Aorta (tissue), 5 donors: ENCODE measurements at regions not wholly inside any gene's neighbourhood (a gene's known extent, or its start where the extent isn't known, plus 50 kb on each side); places are given as distances from the start of the nearest gene placed in this dataset.

Source experiments
- ATAC-seq: fragments of 200-7000 bp; cut with Tn5 transposase; one replicate; pipeline ENCODE4 v1.9.1; 2022; ENCODE audit warnings: moderate library complexity; ENCODE audit not compliant: low FRiP score
- DNase-seq, 2 donors: peaks; one replicate each; pipeline ENCODE4 v3.0.0-alpha.2; 2020
- H3K27ac ChIP-seq, 2 donors: one replicate each; pipeline ENCODE4 v1.5.1; 2013; ENCODE audit warnings: low read length in 2 of 2, mild to moderate bottlenecking in 2 of 2, moderate library complexity in 2 of 2, control low read depth in 1 of 2, inconsistent platforms in 1 of 2, low read depth in 1 of 2
- H3K27me3 ChIP-seq, 2 donors: one replicate each; pipeline ENCODE4 v1.6.1; 2013; ENCODE audit warnings: control low read depth in 1 of 2, low read length in 1 of 2, mild to moderate bottlenecking in 1 of 2, moderate library complexity in 1 of 2; ENCODE audit not compliant: insufficient read depth in 2 of 2, control insufficient read depth in 1 of 2
- H3K36me3 ChIP-seq, 2 donors: one replicate each; pipeline ENCODE4 v1.6.1; 2013; ENCODE audit warnings: control low read depth in 1 of 2, low read length in 1 of 2, mild to moderate bottlenecking in 1 of 2; ENCODE audit not compliant: insufficient read depth in 2 of 2, control insufficient read depth in 1 of 2
- H3K4me1 ChIP-seq, 2 donors: one replicate each; pipeline ENCODE4 v1.6.1; 2013; ENCODE audit warnings: low read length in 2 of 2, control low read depth in 1 of 2, mild to moderate bottlenecking in 1 of 2, moderate library complexity in 1 of 2; ENCODE audit not compliant: insufficient read depth in 2 of 2, control insufficient read depth in 1 of 2
- H3K4me3 ChIP-seq, 2 donors: one replicate each; pipeline ENCODE4 v1.5.1; 2013; ENCODE audit warnings: low read length in 2 of 2, control low read depth in 1 of 2, mild to moderate bottlenecking in 1 of 2
- H3K9me3 ChIP-seq: one replicate; pipeline ENCODE4 v1.6.1; 2013; ENCODE audit warnings: mild to moderate bottlenecking, low read length; ENCODE audit not compliant: control insufficient read depth
- WGBS, 2 donors: extraction: QIAGEN DNeasy Blood & Tissue Kit; methylation state at CpG; one replicate each; pipeline ENCODE4 v1.1.7; 2013; 5-methylcytosine and 5-hydroxymethylcytosine counted together
- intact Hi-C, 2 donors: fragments of 100-400 bp; cut with DNase I; formaldehyde crosslinking; loops; one replicate each; pipeline versions ENCODE4 v1.14.2 to v1.15.0; 2022
- donor health status: healthy with polysubstance abuse.
- donor health status: Bipolar disorder and iron deficiency.
- donor health status: DM: no; HTN: no; CAD: no.
- donor health status: DM: no; HTN: no; CAD: no.
- donor health status: DM: yes; HTN: yes; CAD: no.

DNA sequence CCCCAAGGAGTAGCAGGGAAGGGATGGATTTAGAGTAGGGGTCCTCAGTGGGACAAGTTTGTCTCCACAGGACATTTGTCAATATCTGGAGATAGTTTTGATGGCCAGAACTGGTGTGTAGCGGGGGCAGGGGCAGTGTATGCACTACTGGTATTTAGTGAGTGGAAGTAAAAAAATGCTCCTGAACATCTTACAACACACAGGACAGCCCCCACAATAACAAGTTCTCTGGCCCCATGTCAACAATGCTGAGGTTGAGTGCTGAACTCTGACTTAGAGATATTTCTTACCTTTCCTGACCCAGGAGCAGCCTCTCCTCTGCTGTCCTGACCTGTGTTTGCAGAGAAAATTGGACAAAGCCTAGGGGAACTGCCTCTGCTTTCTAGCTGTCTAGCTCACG is 365.8 kb downstream of the HAPSTR1 start:
- Histone ChIP-seq H3K27me3 (no peaks in the 10 kb centered on the region), H3K27ac (no peak overlapping the region), H3K36me3 (no peaks in the 10 kb centered on the region), H3K9me3 (peaks cover 1% of the 10 kb centered on the region), H3K4me1 (no peaks in the 10 kb centered on the region), H3K4me3 (no peak overlapping the region)
- intact Hi-C loops, result no loop called here
- 43 to 48% methylated on average over 2 of the region's 2 CpGs for WGBS, 2 donors
- DNase-seq (no peak), ATAC-seq (no peak)

DNA sequence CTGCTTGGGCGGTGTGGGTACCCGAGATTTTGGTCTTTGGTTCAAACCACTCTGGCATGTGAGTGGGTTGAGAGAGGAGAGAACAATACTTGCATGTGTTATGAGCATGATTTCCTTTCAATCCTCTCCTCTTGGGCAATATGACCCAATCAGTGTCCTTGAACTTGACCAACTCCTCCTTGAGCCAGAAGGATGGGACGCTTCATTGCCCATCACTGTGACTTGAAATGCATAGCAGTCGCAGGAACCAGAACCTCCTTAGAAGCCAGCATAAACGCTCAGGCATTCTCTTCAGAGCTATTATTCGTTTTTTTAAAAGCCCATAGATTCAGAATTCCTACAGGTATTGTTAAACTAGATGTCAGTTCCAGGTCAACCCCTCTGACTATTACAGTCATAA is 367.4 kb downstream of the HAPSTR1 start:
- WGBS, 2 donors, result 77 to 78% methylated on average over 6 of the region's 6 CpGs
- no peak overlapping the region for H3K4me3 ChIP-seq
- H3K9me3 ChIP-seq, result peaks cover under 1% of the 10 kb centered on the region
- H3K4me1 ChIP-seq, result no peaks in the 10 kb centered on the region
- ATAC-seq, result no peak
- intact Hi-C loops, result no loop called here
- no peaks in the 10 kb centered on the region for H3K27me3 ChIP-seq
- no peak overlapping the region for H3K27ac ChIP-seq
- no peak for DNase-seq
- H3K36me3 ChIP-seq, result no peaks in the 10 kb centered on the region

DNA sequence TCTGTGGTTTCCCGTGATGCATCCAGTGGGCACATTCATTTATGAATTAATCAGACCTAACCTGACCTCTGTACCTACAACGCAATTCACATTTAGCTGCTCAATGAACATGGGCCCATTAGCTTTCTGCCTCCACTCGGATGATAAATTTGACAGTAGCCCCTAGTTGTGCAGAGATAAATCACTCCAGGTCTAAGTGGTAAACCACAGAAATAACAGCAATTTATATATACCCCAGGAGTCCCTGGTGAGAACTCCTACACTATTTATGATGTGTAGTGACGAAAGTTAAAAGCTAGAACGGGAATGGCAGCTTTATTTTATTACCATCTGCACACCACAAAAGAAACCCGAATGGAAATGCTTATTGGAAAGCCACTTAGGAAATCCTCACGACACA is 371.5 kb downstream of the HAPSTR1 start:
- no peak overlapping the region for H3K27ac ChIP-seq
- H3K4me1 ChIP-seq, result no peaks in the 10 kb centered on the region
- no peak for DNase-seq
- no peaks in the 10 kb centered on the region for H3K36me3 ChIP-seq
- ATAC-seq, result no peak
- WGBS, 2 donors, result 16 to 33% methylated on average over 7 of the region's 7 CpGs
- intact Hi-C loops, result no loop called here
- no peak overlapping the region for H3K4me3 ChIP-seq
- H3K27me3 ChIP-seq, result no peaks in the 10 kb centered on the region
- no peaks in the 10 kb centered on the region for H3K9me3 ChIP-seq

DNA sequence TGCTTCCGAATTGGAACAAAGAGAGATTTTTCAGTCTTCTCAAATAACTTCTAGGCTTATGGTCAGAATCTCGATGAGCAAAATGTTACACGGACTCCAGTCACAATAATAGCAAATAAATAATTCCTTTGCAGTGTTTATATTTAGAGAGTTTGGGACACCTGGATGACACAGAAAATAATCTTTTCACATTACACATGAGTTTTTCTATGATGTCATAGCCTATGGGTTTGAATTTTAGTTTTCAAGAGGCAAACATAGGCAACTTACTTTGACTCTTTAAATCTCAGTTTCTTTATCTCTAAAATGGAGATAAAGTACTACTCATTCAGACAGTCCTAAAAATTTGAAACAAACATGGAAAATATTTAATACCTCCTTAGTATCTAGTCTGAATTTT is 372.0 kb downstream of the HAPSTR1 start:
- WGBS, 2 donors, result 13 to 32% methylated on average over 3 of the region's 3 CpGs
- Histone ChIP-seq H3K36me3 (no peaks in the 10 kb centered on the region), H3K27me3 (no peaks in the 10 kb centered on the region), H3K4me3 (no peak overlapping the region), H3K27ac (no peak overlapping the region), H3K4me1 (no peaks in the 10 kb centered on the region), H3K9me3 (no peaks in the 10 kb centered on the region)
- DNase-seq (no peak), ATAC-seq (no peak)
- intact Hi-C loops, result no loop called here

DNA sequence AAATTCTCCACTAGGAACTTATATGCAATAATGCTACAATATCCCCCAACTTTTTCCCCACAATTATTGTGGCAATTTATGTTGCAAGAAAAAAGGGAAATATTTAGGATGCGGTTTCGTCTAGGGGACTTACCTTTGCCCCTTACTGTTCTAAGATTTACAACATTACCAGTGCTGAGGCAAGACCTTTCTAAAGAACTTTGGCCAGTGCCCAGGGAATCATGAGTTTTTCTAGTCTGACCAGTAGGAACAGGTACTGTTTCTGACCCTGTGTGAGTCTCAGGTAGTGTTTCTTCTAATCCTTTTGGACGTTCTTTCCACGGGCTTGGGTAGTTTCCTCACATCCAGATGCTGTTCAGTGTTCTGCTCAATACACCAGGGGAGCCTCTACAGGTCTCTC is 373.7 kb downstream of the HAPSTR1 start:
- no peaks in the 10 kb centered on the region for H3K4me1 ChIP-seq
- no peak for ATAC-seq
- H3K36me3 ChIP-seq, result no peaks in the 10 kb centered on the region
- no peaks in the 10 kb centered on the region for H3K27me3 ChIP-seq
- no peak for DNase-seq
- intact Hi-C loops, result no loop called here
- no peak overlapping the region for H3K27ac ChIP-seq
- H3K9me3 ChIP-seq, result peaks cover 3% of the 10 kb centered on the region
- no peak overlapping the region for H3K4me3 ChIP-seq
- WGBS, 2 donors, result 67 to 70% methylated on average over 4 of the region's 4 CpGs

DNA sequence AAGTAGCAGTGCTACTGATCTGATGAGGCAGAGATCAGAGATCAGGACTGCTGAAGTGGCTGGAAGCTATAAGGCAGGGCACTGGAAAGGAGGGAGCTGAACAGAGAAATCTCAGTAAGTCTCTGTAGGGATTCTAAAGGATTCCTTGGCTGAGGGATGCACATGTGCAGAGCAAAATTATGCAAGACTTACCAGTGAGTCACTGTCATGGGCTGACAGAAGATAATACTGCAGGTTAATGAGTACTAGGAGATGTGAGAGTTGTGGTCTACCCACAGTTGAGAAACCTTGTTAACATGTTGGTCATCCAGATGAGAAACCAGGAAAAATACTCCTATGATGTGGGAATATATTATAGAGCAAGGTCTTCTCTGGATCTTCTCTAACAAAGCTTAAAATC is 378.1 kb downstream of the HAPSTR1 start:
- Histone ChIP-seq H3K27me3 (peaks cover 0 to 1% of the 10 kb centered on the region in 2 donors), H3K36me3 (no peaks in the 10 kb centered on the region), H3K27ac (no peak overlapping the region), H3K9me3 (peaks cover 3% of the 10 kb centered on the region), H3K4me1 (no peaks in the 10 kb centered on the region), H3K4me3 (no peak overlapping the region)
- no peak for ATAC-seq
- intact Hi-C loops, result no loop called here
- no peak for DNase-seq

DNA sequence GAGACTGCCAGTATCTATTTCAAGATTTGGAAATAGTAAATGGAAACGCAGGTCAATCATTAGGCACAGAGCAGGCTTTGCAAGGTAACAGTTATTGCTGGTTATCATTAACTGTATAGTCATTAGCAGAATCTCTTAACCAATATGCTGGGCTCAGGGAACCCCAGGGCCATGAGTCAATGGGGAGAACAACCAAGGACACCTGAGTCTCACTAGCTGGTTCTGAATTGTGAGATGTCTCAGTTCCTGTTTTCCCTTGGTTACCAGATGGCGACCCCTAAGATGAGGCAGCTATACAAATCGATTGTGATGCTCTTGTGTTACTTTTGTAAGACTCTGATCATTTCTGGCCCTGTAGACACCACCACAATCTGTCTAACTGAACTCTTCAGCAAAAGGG is 385.3 kb downstream of the HAPSTR1 start:
- no peak overlapping the region for H3K4me3 ChIP-seq
- ATAC-seq (no peak), DNase-seq (no peak)
- intact Hi-C loops, result no loop called here
- peaks cover 0 to under 1% of the 10 kb centered on the region in 2 donors for H3K27me3 ChIP-seq
- no peaks in the 10 kb centered on the region for H3K4me1 ChIP-seq
- WGBS, 2 donors, result 81 to 84% methylated on average over 3 of the region's 3 CpGs
- H3K9me3 ChIP-seq, result no peaks in the 10 kb centered on the region
- no peaks in the 10 kb centered on the region for H3K36me3 ChIP-seq
- no peak overlapping the region for H3K27ac ChIP-seq

DNA sequence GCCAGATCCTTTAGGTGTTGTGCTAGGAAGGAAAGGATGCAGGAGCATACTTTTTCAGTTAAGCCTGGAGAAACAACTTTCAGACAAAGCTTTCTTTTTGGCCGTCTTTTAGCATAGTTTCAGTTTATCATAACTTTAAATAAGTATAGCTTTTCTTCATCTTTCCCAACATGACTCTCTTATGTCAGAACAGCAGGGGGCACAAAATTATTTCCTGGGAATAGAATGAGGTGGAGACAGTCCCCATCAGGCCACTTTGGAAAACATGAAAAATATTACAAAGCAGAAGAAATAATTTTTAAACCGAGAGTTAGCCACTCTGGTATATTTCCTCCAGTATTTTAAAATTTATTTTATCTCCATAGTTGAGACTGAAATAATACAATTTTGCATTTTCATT is 387.6 kb downstream of the HAPSTR1 start:
- Histone ChIP-seq H3K27ac (no peak overlapping the region), H3K36me3 (no peaks in the 10 kb centered on the region), H3K9me3 (no peaks in the 10 kb centered on the region), H3K4me1 (no peaks in the 10 kb centered on the region), H3K27me3 (no peaks in the 10 kb centered on the region), H3K4me3 (no peak overlapping the region)
- intact Hi-C loops, result no loop called here
- ATAC-seq (no peak), DNase-seq (no peak)
- 22 to 30% methylated on average over 2 of the region's 2 CpGs for WGBS, 2 donors

DNA sequence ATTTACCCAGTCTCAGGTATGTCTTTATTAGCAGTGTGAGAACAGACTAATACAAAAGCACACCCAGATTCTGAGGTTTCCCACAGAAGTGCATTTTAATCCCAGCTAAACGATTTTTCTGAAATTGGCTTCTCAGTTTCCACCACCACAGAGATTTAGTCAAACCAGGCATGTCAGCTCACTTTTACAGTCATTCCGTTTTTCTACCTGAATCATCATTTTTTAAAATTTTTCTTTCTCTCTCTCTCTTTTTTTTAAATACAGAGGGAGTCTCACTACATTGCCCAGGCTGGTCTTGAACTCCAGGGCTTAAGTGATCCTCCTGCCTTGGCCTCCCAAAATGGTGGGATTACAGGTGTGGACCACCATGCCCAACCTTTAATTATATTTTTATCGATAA is 389.1 kb downstream of the HAPSTR1 start:
- WGBS, 2 donors, result 77 to 79% methylated on average over 3 of the region's 3 CpGs
- H3K27ac ChIP-seq, result no peak overlapping the region
- no peaks in the 10 kb centered on the region for H3K4me1 ChIP-seq
- no peaks in the 10 kb centered on the region for H3K27me3 ChIP-seq
- H3K36me3 ChIP-seq, result no peaks in the 10 kb centered on the region
- intact Hi-C loops, result no loop called here
- ATAC-seq (no peak), DNase-seq (no peak)
- no peak overlapping the region for H3K4me3 ChIP-seq
- no peaks in the 10 kb centered on the region for H3K9me3 ChIP-seq
